ENCODE measurements at regions not wholly inside any gene's neighbourhood (a gene's known extent, or its start where the extent isn't known, plus 50 kb on each side); places are given as distances from the start of the nearest gene placed in this dataset.

GRCh38 chr2:177080746-177081284 is 131.8 kb upstream of the HNRNPA3 start:
- DNase-seq (ENCODE audit: low spot score): no peak
- Histone ChIP-seq H3K9me3 (no peaks in the 10 kb centered on the region), H3K27ac (no peak overlapping the region), H3K4me3 (no peak overlapping the region), H3K4me1 (no peaks in the 10 kb centered on the region), H3K36me3 (no peaks in the 10 kb centered on the region), H3K27me3 (no peaks in the 10 kb centered on the region)
- no peak for TF ChIP-seq CTCF (IDR thresholded peaks at IDR 0.05)

GRCh38 chr2:177084607-177085006 is 128.0 kb upstream of the HNRNPA3 start:
- no peak for TF ChIP-seq CTCF (IDR thresholded peaks at IDR 0.05)
- Histone ChIP-seq H3K9me3 (no peaks in the 10 kb centered on the region), H3K4me3 (no peak overlapping the region), H3K27me3 (no peaks in the 10 kb centered on the region), H3K27ac (no peak overlapping the region), H3K36me3 (no peaks in the 10 kb centered on the region), H3K4me1 (no peaks in the 10 kb centered on the region)
- no peak for DNase-seq (ENCODE audit: low spot score)

GRCh38 chr2:177088529-177088928 is 124.1 kb upstream of the HNRNPA3 start:
- no peak overlapping the region for H3K4me3 ChIP-seq
- no peak for DNase-seq (ENCODE audit: low spot score)
- TF ChIP-seq CTCF (IDR thresholded peaks at IDR 0.05): no peak
- H3K9me3 ChIP-seq: no peaks in the 10 kb centered on the region
- H3K4me1 ChIP-seq: no peaks in the 10 kb centered on the region
- H3K27me3 ChIP-seq: no peaks in the 10 kb centered on the region
- H3K36me3 ChIP-seq: no peaks in the 10 kb centered on the region
- H3K27ac ChIP-seq: no peak overlapping the region

GRCh38 chr2:177090967-177091366 is 121.6 kb upstream of the HNRNPA3 start:
- H3K36me3 ChIP-seq: no peaks in the 10 kb centered on the region
- H3K27me3 ChIP-seq: no peaks in the 10 kb centered on the region
- DNase-seq (ENCODE audit: low spot score): no peak
- H3K9me3 ChIP-seq: no peaks in the 10 kb centered on the region
- H3K4me3 ChIP-seq: no peak overlapping the region
- no peaks in the 10 kb centered on the region for H3K4me1 ChIP-seq
- H3K27ac ChIP-seq: no peak overlapping the region
- no peak for TF ChIP-seq CTCF (IDR thresholded peaks at IDR 0.05)

- Histone ChIP-seq H3K4me3 (no peak overlapping the region), H3K9me3 (no peaks in the 10 kb centered on the region), H3K36me3 (no peaks in the 10 kb centered on the region), H3K27me3 (no peaks in the 10 kb centered on the region), H3K27ac (no peak overlapping the region), H3K4me1 (no peaks in the 10 kb centered on the region)
- no peak for TF ChIP-seq CTCF (IDR thresholded peaks at IDR 0.05)
- no peak for DNase-seq (ENCODE audit: low spot score)
These were observed 119.2 kb upstream of the HNRNPA3 start for GRCh38 chr2:177093371-177093770.

GRCh38 chr2:177098001-177098613 is 114.5 kb upstream of the HNRNPA3 start:
- Histone ChIP-seq H3K27ac (no peak overlapping the region), H3K9me3 (no peaks in the 10 kb centered on the region), H3K27me3 (no peaks in the 10 kb centered on the region), H3K4me1 (no peaks in the 10 kb centered on the region), H3K4me3 (no peak overlapping the region), H3K36me3 (no peaks in the 10 kb centered on the region)
- no peak for DNase-seq (ENCODE audit: low spot score)
- no peak for TF ChIP-seq CTCF (IDR thresholded peaks at IDR 0.05)
